NCI-H1105 treated with DMSO at 0.1 percent for 48 hours (cell line): ENCODE measurements at regions not wholly inside any gene's neighbourhood (a gene's known extent, or its start where the extent isn't known, plus 50 kb on each side); places are given as distances from the start of the nearest gene placed in this dataset.
"Not testable (repeated sequence)": the region's sequence is repeated elsewhere in the genome, so short reads cannot be mapped to it uniquely, and the experiment has no call there.

ENCODE experiments used
- DNase-seq: peaks from one replicate; lab custom pipeline; 2025; lab: John Stamatoyannopoulos, UW

DNA sequence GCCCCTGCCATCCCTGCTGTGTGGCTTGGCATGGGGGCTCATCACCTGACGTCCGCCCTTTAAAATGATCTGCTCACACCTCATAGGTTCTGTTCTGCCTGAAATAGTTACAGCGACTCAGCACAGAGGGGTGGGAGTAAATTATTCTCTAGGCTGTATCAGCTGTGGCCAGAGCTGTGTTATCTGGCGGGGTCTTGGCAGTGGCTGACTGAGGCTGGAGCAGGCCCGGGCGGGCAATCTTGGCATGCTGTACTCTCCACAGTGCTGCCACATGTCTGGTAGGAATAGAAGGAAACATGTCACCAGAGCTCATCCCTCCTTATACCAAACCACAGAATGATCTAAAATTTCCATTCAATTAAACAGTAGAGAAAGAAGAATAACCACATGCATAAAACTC lies 499.9 kb upstream of the LMCD1 start:
- no peak for DNase-seq

DNA sequence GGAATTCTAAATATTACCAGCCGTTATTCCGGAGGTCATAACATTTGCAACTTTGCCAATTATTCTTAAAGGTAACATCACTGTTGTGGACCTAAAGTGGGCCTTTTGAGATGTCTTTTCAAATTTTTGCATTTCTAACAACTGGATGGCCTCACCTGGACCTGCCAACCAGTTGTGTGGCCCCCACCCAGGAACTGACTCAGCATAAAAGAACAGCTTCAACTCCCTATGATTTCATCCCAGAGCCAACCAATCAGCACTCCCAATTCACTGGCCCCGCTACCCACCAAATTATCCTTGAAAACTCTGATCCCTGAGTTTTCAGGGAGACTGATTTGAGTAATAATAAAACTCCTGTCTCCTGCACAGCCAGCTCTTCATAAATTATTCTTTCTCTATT lies 489.7 kb upstream of the LMCD1 start:
- DNase-seq: no peak

GRCh38 chr3:8020047-8020841 lies 481.4 kb upstream of the LMCD1 start:
- DNase-seq: no peak

- DNase-seq: no peak
Observed at GRCh38 chr3:8027954-8028353, 473.7 kb upstream of the LMCD1 start.

DNA sequence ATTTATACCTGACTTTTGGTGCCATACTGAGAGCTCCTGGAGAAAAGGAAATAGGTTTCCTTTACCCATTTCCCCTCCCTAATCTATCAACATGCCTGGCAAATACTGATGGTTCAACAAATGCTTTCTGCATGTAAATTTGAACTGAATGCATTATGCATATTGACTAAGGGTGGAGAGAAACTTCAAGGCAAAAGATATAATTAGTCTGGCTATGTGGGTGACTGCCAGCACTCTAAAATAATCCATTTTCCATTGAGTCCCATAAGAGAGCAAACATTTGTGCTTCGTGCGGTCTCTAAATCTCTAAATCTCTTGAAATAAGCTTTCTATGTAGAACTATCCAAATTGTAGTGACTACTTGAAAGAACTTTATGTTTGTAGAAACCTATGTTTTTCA lies 451.3 kb upstream of the LMCD1 start:
- no peak for DNase-seq

GRCh38 chr3:8052659-8053058 lies 449.0 kb upstream of the LMCD1 start:
- DNase-seq: no peak

DNA sequence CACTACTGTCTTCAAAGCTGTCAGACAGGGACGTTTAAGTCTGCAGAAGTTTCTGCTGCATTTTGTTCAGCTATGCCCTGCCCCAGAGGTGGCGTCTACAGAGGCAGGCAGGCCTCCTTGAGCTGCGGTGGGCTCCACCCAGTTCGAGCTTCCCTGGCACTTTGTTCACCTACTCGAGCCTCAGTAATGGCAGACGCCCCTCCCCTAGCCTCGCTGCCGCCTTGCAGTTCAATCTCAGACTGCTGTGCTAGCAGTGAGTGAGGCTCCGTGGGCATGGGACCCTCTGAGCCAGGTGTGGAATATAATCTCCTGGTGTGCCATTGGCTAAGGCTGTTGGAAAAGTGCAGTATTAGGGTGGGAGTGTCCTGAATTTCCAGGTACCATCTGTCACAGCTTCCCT lies 433.5 kb upstream of the LMCD1 start:
- not testable (repeated sequence) for DNase-seq

GRCh38 chr3:8069471-8069870 lies 432.2 kb upstream of the LMCD1 start:
- DNase-seq: no peak

DNA sequence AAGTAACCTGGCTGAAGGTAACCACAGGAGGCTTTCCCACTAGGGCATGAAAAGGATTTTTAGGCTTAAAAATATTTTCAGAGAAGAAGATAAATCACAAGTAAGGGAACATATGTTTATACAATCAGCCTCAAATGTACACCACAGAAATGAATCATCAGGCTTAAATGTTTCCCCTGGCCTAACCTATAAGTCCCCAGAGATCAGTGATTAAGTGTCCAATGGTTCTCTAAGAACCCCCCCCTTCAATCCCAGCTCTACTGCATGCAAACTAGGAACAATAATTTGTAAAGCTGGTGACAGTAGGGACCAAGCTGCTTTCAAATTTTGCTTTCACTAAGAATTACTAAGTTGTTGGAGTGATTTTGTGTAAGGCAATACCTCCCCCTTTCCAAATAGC lies 431.6 kb upstream of the LMCD1 start:
- DNase-seq: no peak

DNA sequence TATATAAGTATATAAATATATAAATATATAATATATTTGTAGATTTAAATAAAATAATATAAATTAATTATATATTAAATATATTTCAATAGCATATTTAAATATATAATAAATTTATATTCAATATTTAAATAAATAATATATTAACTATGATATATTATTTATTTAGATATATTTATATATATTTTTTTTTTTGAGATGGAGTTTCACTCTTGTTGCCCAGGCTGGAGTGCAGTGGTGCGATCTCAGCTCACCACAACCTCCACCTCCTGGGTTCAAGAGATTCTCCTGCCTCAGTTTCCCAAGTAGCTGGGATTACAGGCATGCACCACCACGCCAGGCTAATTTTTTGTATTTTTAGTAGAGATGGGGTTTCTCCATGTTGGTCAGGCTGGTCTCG lies 426.9 kb upstream of the LMCD1 start:
- DNase-seq: not testable (repeated sequence)

- no peak for DNase-seq
Observed at GRCh38 chr3:8077126-8077525, 424.5 kb upstream of the LMCD1 start.

DNA sequence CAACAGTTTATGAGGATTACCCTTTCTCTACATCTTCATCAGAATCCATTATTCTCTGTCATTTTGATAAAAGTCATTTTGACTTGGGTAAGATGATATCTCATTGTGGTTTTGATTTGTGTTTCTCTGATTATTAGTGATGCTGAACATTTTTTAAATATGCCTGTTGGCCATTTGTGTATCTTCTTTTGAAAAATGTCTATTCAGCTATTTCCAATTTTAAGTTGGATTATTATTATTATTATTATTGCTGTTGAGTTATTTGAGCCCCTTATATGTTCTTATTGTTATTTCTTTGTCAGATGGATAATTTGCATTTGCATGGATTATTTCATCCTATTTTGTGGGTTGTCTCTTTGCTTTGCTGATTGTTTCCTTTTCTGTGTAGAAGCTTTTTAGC lies 421.2 kb upstream of the LMCD1 start:
- no peak for DNase-seq

GRCh38 chr3:8085498-8085897 lies 416.1 kb upstream of the LMCD1 start:
- DNase-seq: no peak

- no peak for DNase-seq
Observed at GRCh38 chr3:8087951-8088350, 413.7 kb upstream of the LMCD1 start.

- DNase-seq: no peak
Observed at GRCh38 chr3:8094415-8094814, 407.2 kb upstream of the LMCD1 start.

GRCh38 chr3:8095724-8096123 lies 405.9 kb upstream of the LMCD1 start:
- DNase-seq: no peak

- no peak for DNase-seq
Observed at GRCh38 chr3:8097690-8098089, 403.9 kb upstream of the LMCD1 start.

- DNase-seq: no peak
Observed at GRCh38 chr3:8103954-8104353, 397.7 kb upstream of the LMCD1 start.

DNA sequence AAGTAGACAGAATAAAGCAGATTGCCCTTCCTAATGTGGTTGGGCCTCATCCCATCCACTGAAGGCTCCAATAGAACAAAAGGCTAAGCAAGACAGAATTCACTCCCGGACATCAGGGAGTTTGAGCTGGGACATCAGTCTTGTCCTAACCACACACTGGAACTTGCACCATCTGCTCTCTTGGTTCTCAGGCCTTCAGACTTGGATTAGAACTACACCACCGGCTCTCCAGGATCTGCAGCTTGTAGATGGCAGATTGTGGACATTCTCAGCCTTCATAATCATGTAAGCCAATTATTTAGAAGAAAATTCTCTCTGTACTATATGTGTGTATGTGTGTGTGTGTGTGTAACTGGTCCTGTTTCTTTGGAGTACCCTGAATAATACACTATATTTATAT lies 394.7 kb upstream of the LMCD1 start:
- no peak for DNase-seq

DNA sequence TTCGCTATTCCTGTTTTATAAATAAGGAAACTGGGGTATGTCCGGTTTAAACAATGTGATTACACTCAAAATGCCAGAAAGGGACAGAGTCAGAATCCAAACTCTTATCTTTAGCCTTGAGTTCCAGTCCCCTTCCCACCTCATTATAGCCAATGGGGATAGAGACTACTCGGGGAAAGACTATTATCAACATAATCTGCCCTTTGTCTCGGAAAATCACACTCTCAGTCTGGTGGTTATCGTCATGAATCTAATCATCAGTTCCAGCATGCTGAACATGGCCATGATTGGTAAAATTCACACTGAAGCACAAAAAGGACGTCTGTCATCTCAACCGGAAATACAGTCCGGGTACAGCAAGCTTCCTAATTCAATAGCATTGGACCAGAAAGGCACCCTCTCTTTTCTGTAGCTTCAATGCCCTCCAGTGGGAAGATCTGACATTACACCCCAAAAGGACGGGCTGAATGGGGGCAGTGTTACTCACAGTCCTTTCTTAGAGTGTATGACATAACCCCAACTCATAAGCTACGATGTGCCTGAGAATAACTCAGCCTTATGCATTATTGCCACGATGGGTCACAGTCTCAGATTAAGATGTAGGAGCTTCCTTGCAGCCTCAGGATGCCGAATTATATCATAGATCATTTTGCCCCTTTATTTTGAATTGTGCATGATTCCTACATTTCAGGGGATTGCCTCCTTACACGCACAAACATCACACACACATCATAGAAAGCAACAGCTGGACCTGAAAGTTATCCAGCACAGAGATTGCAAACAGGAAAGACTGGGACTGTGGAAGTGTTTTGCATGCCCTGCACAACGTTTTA lies 390.4 kb upstream of the LMCD1 start:
- DNase-seq: peak; percentile 47

DNA sequence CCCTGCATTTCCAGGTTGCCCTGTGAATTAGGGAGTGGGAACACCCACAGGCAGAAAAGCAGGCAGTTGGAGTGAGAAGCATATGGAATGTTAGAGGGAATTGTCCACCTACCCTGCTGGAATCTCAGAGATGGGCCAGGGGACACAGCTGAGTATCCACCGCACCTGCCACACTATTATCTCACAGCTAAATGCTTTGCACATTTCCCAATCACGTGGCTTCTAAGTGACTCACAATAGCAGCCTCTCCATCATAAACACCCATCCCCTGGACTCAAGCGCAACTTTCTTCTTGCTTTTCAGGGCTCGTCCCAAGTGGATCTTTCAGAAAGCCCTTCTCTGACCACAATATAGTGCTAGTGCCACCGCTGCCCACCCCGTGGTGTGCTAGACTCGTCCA lies 389.0 kb upstream of the LMCD1 start:
- DNase-seq: no peak

GRCh38 chr3:8113626-8114025 lies 388.0 kb upstream of the LMCD1 start:
- peak; percentile 10 for DNase-seq

DNA sequence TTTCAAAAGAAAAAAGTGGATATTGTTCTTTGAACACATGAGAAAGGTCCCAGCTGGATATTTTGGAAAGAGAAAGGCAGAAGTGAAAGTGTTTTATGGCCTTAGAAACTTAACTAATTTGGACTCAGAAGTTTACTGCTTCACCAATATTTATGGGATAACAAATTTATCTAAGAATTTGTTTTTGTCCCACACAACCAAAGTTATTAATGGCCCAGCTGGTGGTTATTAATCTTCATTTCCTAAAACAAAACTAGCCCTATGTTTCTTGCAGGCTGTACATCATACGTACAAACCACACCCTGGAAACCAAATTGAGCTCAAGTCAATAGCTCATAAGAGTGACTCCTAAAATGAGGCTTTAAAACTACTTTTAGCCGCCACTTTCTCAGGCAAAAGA lies 372.9 kb upstream of the LMCD1 start:
- DNase-seq: no peak

- no peak for DNase-seq
Observed at GRCh38 chr3:8136553-8136952, 365.1 kb upstream of the LMCD1 start.
